ENCODE measurements at regions not wholly inside any gene's neighbourhood (a gene's known extent, or its start where the extent isn't known, plus 50 kb on each side); places are given as distances from the start of the nearest gene placed in this dataset.

DNA sequence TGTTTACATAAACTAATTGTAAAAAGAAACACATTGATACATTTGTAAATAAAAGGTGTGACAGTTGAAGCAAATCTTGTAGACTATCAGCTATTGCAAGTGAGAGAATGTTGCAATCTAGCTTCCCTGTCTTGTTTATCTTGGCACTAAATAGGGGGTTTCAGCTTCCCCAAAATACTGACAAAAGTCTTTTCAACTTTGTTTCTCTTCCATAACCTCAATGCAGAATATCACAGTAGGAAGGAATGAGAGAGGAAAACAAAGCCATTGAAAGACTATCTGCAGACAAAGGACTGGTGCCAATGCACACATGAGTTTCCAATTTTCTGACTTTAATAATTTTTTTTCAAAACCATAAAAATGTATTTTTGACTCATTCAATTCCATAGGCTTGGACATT, 886.2 kb upstream of the MGAT4C start:
- ChIA-PET POLR2A (no interaction called here), CTCF (no interaction called here)
- H3K27me3 Mint-ChIP-seq: no peaks in the 10 kb centered on the region
- Histone ChIP-seq H3K36me3 (ENCODE audit: insufficient read depth, low read length) (no peaks in the 10 kb centered on the region), H3K4me3 (ENCODE audit: low read length) (no peak overlapping the region), H3K4me1 (ENCODE audit: insufficient read depth, low read length) (no peaks in the 10 kb centered on the region), H3K27me3 (ENCODE audit: control insufficient read depth in 1 of 2, insufficient read depth in 2 of 2, low read length in 2 of 2) (no peaks in the 10 kb centered on the region), H3K9me3 (ENCODE audit: control insufficient read depth in 1 of 2, insufficient read depth in 1 of 2, low read length in 2 of 2) (no peaks in the 10 kb centered on the region), H3K27ac (ENCODE audit: low read depth in 1 of 2, low read length in 2 of 2) (no peak overlapping the region)
- H3K4me1 Mint-ChIP-seq (ENCODE audit: low read depth): no peaks in the 10 kb centered on the region
- H3K27ac Mint-ChIP-seq: no peak overlapping the region
- H3K36me3 Mint-ChIP-seq (ENCODE audit: low read depth): no peaks in the 10 kb centered on the region
- TF ChIP-seq, protein P1, sequence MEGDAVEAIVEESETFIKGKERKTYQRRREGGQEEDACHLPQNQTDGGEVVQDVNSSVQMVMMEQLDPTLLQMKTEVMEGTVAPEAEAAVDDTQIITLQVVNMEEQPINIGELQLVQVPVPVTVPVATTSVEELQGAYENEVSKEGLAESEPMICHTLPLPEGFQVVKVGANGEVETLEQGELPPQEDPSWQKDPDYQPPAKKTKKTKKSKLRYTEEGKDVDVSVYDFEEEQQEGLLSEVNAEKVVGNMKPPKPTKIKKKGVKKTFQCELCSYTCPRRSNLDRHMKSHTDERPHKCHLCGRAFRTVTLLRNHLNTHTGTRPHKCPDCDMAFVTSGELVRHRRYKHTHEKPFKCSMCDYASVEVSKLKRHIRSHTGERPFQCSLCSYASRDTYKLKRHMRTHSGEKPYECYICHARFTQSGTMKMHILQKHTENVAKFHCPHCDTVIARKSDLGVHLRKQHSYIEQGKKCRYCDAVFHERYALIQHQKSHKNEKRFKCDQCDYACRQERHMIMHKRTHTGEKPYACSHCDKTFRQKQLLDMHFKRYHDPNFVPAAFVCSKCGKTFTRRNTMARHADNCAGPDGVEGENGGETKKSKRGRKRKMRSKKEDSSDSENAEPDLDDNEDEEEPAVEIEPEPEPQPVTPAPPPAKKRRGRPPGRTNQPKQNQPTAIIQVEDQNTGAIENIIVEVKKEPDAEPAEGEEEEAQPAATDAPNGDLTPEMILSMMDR (IDR thresholded peaks at IDR 0.05): no peak
- no peak overlapping the region for H3K4me3 Mint-ChIP-seq
- ATAC-seq (ENCODE audit: poor library complexity) (no peak), DNase-seq (no peak)
- intact Hi-C loops (cut with DNase I, micrococcal nuclease): no loop called here
- peaks cover 2% of the 10 kb centered on the region for H3K9me3 Mint-ChIP-seq

DNA sequence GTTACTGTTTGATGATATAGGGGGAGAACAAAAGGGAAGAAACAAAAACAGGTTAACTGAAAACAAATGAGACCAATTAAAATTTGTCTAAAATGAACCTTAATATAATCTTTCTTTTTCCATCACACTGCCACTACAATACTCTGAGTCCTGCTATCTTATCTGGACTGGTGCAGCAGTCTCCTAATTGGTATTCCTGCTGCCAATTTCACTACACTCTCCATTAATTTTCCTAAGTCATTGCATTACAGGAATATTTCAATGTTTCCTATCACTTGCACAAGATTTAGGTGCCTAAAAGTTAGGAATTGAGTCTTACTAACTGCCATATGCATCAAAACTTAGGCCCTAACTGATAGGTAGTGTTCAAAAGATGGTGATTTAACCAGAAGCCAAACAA, 884.9 kb upstream of the MGAT4C start:
- no peak overlapping the region for H3K4me3 Mint-ChIP-seq
- no peaks in the 10 kb centered on the region for H3K9me3 ChIP-seq (ENCODE audit: control insufficient read depth in 1 of 2, insufficient read depth in 1 of 2, low read length in 2 of 2)
- ChIA-PET POLR2A (no interaction called here), CTCF (no interaction called here)
- H3K4me1 ChIP-seq (ENCODE audit: insufficient read depth, low read length): no peaks in the 10 kb centered on the region
- DNase-seq (no peak), ATAC-seq (ENCODE audit: poor library complexity) (no peak)
- no peak overlapping the region for H3K27ac Mint-ChIP-seq
- H3K9me3 Mint-ChIP-seq: peaks cover 2% of the 10 kb centered on the region
- H3K36me3 Mint-ChIP-seq (ENCODE audit: low read depth): no peaks in the 10 kb centered on the region
- TF ChIP-seq, protein P1 (IDR thresholded peaks at IDR 0.05): no peak
- H3K27me3 ChIP-seq (ENCODE audit: control insufficient read depth in 1 of 2, insufficient read depth in 2 of 2, low read length in 2 of 2): no peaks in the 10 kb centered on the region
- no peaks in the 10 kb centered on the region for H3K4me1 Mint-ChIP-seq (ENCODE audit: low read depth)
- no peak overlapping the region for H3K27ac ChIP-seq (ENCODE audit: low read depth in 1 of 2, low read length in 2 of 2)
- no peaks in the 10 kb centered on the region for H3K36me3 ChIP-seq (ENCODE audit: insufficient read depth, low read length)
- intact Hi-C loops (cut with DNase I, micrococcal nuclease): no loop called here
- H3K27me3 Mint-ChIP-seq: no peaks in the 10 kb centered on the region
- no peak overlapping the region for H3K4me3 ChIP-seq (ENCODE audit: low read length)

DNA sequence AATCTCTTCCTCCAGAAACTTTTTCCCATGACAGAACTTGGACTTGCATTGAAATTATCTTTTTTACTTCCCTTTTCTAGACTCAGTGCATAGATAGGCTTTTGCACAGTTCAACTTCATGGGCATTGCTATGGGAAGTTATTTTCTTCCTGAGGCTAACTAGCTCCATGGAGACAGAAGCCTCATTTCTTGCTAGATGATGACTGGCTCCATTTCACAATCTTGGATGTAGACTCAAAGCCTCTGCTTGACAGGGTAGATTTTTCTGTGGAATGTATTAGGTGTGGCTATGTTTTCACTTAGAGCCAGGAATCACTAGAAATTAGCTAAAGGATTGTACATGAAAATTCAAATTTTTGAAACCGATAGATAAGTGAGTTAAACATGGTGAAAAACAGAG, 884.1 kb upstream of the MGAT4C start:
- DNase-seq (no peak), ATAC-seq (ENCODE audit: poor library complexity) (no peak)
- H3K9me3 ChIP-seq (ENCODE audit: control insufficient read depth in 1 of 2, insufficient read depth in 1 of 2, low read length in 2 of 2): peaks cover 0 to under 1% of the 10 kb centered on the region in 2 experiments
- no peaks in the 10 kb centered on the region for H3K27me3 ChIP-seq (ENCODE audit: control insufficient read depth in 1 of 2, insufficient read depth in 2 of 2, low read length in 2 of 2)
- Mint-ChIP-seq H3K27me3 (no peaks in the 10 kb centered on the region), H3K27ac (no peak overlapping the region), H3K4me1 (ENCODE audit: low read depth) (no peaks in the 10 kb centered on the region), H3K36me3 (ENCODE audit: low read depth) (no peaks in the 10 kb centered on the region), H3K4me3 (no peak overlapping the region), H3K9me3 (peaks cover 2% of the 10 kb centered on the region)
- ChIA-PET POLR2A (no interaction called here), CTCF (no interaction called here)
- intact Hi-C loops (cut with DNase I, micrococcal nuclease): no loop called here
- H3K4me1 ChIP-seq (ENCODE audit: insufficient read depth, low read length): no peaks in the 10 kb centered on the region
- no peaks in the 10 kb centered on the region for H3K36me3 ChIP-seq (ENCODE audit: insufficient read depth, low read length)
- TF ChIP-seq, protein P1 (IDR thresholded peaks at IDR 0.05): no peak
- H3K4me3 ChIP-seq (ENCODE audit: low read length): no peak overlapping the region
- no peak overlapping the region for H3K27ac ChIP-seq (ENCODE audit: low read depth in 1 of 2, low read length in 2 of 2)

Measured in CD4-positive, alpha-beta T cell (primary cell).